PFSK-1 (cell line): ENCODE measurements at regions not wholly inside any gene's neighbourhood (a gene's known extent, or its start where the extent isn't known, plus 50 kb on each side); places are given as distances from the start of the nearest gene placed in this dataset.

Experiments used
- SIN3A ChIP-seq: IDR thresholded peaks from 2 replicates; pipeline ENCODE4 v1.6.1; 2012; ENCODE audit warnings: mild to moderate bottlenecking, low read length, moderate library complexity, borderline replicate concordance; ENCODE audit not compliant: insufficient read depth
- TF ChIP-seq, protein P1 (sequence below), 2 experiments: IDR thresholded peaks; 2 replicates each; pipeline versions ENCODE4 v1.6.1 to v1.8.0; 2011 to 2012; ENCODE audit warnings: low read depth in 2 of 2, low read length in 2 of 2, control low read depth in 1 of 2, inconsistent platforms in 1 of 2, mild to moderate bottlenecking in 1 of 2, moderate library complexity in 1 of 2; ENCODE audit not compliant: insufficient read depth in 1 of 2

DNA sequence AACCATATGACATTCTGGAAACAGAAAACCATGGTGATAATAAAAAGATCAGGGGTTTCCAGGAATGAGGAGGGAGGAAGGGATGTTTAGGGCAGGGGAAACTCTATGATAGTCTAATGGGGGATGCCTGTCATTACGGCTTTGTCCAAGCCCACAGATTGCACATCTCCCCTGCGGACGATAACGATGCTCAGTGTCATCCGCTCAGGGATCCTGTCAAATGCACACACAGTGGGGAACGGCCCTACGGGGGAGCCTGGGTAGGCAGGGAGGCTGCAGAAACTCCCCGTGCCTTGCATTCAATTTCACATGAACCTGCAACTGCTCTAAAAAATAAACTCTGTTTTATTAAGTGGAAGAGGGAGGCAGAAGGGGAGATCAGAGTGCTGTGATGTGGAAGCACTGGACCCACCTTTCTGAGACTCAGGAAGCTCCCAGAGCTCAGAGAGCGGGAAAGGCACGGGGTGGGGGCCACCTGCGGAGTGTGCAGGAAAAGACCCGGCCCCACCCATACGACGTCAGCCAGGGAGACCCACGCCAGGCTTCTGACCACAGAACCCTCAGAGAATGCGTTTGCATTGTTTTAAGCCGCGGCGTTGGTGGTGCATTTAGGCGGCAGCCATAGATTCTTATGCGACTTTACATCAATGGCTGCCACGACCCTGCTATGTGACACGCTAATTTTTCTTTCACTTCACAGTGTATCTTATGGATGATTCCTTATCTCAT, 543.5 kb downstream of the BRD1 start:
- no peak for TF ChIP-seq SIN3A
- TF ChIP-seq, protein P1, sequence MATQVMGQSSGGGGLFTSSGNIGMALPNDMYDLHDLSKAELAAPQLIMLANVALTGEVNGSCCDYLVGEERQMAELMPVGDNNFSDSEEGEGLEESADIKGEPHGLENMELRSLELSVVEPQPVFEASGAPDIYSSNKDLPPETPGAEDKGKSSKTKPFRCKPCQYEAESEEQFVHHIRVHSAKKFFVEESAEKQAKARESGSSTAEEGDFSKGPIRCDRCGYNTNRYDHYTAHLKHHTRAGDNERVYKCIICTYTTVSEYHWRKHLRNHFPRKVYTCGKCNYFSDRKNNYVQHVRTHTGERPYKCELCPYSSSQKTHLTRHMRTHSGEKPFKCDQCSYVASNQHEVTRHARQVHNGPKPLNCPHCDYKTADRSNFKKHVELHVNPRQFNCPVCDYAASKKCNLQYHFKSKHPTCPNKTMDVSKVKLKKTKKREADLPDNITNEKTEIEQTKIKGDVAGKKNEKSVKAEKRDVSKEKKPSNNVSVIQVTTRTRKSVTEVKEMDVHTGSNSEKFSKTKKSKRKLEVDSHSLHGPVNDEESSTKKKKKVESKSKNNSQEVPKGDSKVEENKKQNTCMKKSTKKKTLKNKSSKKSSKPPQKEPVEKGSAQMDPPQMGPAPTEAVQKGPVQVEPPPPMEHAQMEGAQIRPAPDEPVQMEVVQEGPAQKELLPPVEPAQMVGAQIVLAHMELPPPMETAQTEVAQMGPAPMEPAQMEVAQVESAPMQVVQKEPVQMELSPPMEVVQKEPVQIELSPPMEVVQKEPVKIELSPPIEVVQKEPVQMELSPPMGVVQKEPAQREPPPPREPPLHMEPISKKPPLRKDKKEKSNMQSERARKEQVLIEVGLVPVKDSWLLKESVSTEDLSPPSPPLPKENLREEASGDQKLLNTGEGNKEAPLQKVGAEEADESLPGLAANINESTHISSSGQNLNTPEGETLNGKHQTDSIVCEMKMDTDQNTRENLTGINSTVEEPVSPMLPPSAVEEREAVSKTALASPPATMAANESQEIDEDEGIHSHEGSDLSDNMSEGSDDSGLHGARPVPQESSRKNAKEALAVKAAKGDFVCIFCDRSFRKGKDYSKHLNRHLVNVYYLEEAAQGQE (IDR thresholded peaks at IDR 0.05; ENCODE audit: insufficient read depth in 1 of 2, low read depth in 2 of 2, low read length in 2 of 2) = no peak
